Panc1 (cell line): ENCODE measurements at regions not wholly inside any gene's neighbourhood (a gene's known extent, or its start where the extent isn't known, plus 50 kb on each side); places are given as distances from the start of the nearest gene placed in this dataset.

Source experiments
- ATAC-seq: fragments of 200-7000 bp; cut with Tn5 transposase; 2 replicates; pipeline ENCODE4 v1.9.1; 2020; ENCODE audit warnings: mild to moderate bottlenecking, moderate library complexity
- BruUV-seq: library from RNA; stranded (reverse); fragments of 400-500 nt; replicated peaks from 2 replicates; lab custom pipeline; 2021; lab: Mats Ljungman, UMichigan
- CTCF ChIA-PET: fragments of 300-600 bp; sonication (Branson Sonifier 250); formaldehyde crosslinking; loops from one replicate; lab custom pipeline; 2022; ENCODE audit warnings: antibody characterized with exemption; lab: Charles Lee
- POLR2A ChIA-PET: fragments of 300-600 bp; sonication (Branson Sonifier 250); formaldehyde crosslinking; loops from one replicate; lab custom pipeline; 2022; ENCODE audit warnings: antibody characterized with exemption; lab: Charles Lee
- DNase-seq: peaks from one replicate; pipeline ENCODE4 v3.0.0-alpha.2; 2010; ENCODE audit warnings: low read depth, low spot score
- H3K27ac ChIP-seq: 2 replicates; pipeline ENCODE4 v1.5.1; 2011; ENCODE audit warnings: mild to moderate bottlenecking, low read length, inconsistent platforms
- H3K27me3 ChIP-seq: fragments of 200-500 bp; sonication (Bioruptor generic); 2 replicates; pipeline ENCODE4 v1.6.0; 2014; ENCODE audit warnings: low read length, inconsistent platforms; ENCODE audit not compliant: control insufficient read depth, insufficient read depth
- H3K36me3 ChIP-seq: fragments of 200-500 bp; sonication (Bioruptor generic); 2 replicates; pipeline ENCODE4 v1.5.1; 2014; ENCODE audit warnings: inconsistent platforms, mild to moderate bottlenecking, low read length, moderate library complexity; ENCODE audit not compliant: control insufficient read depth, insufficient read depth
- H3K4me1 ChIP-seq: 2 replicates; pipeline ENCODE4 v1.5.1; 2011; ENCODE audit warnings: inconsistent platforms, mild to moderate bottlenecking, low read length, moderate library complexity; ENCODE audit not compliant: control insufficient read depth, insufficient read depth
- H3K4me3 ChIP-seq, 2 experiments: 2 replicates each; pipeline ENCODE4 v1.5.1; 2011 to 2012; ENCODE audit warnings: low read depth in 2 of 2, low read length in 2 of 2, mild to moderate bottlenecking in 2 of 2, inconsistent platforms in 1 of 2, moderate library complexity in 1 of 2
- H3K9me3 ChIP-seq: fragments of 200-500 bp; sonication (Bioruptor generic); 2 replicates; pipeline ENCODE4 v1.5.1; 2014; ENCODE audit warnings: low read depth, mild to moderate bottlenecking, inconsistent platforms, low read length, moderate library complexity; ENCODE audit not compliant: control insufficient read depth, insufficient read depth
- CTCF ChIP-seq: fragments of 450-650 bp; IDR thresholded peaks from 2 replicates; pipeline ENCODE4 v1.5.1; 2017; ENCODE audit warnings: mild to moderate bottlenecking
- POLR2AphosphoS5 ChIP-seq: IDR thresholded peaks from 2 replicates; pipeline ENCODE4 v1.6.1; 2012; ENCODE audit warnings: mild to moderate bottlenecking, low read depth, low read length, moderate library complexity
- SIN3A ChIP-seq: IDR thresholded peaks from 2 replicates; pipeline ENCODE4 v1.6.1; 2012; ENCODE audit warnings: low read depth, mild to moderate bottlenecking, low read length, moderate library complexity, borderline replicate concordance; ENCODE audit not compliant: insufficient read depth
- TCF7L2 ChIP-seq: IDR thresholded peaks from 2 replicates; pipeline ENCODE4 v1.6.1; 2011; ENCODE audit warnings: mild to moderate bottlenecking, low read depth, low read length, inconsistent platforms
- in situ Hi-C: cut with HindIII; loops from 2 replicates; pipeline ENCODE4 v1.10.0; 2016; ENCODE audit warnings: low sequenced_read_pairs, low pct_unique_long_range_greater_than_20kb
- intact Hi-C: fragments of 100-400 bp; cut with micrococcal nuclease; formaldehyde crosslinking; loops from one replicate; pipeline ENCODE4 v1.10.0; 2022; ENCODE audit not compliant: unreplicated experiment
- TF ChIP-seq, protein P1 (sequence below), 2 experiments: IDR thresholded peaks; 2 replicates each; pipeline ENCODE4 v1.6.1; 2011 to 2012; ENCODE audit warnings: low read depth in 2 of 2, control low read depth in 1 of 2, low read length in 1 of 2, mild to moderate bottlenecking in 1 of 2, moderate library complexity in 1 of 2; ENCODE audit not compliant: insufficient read depth in 1 of 2

DNA sequence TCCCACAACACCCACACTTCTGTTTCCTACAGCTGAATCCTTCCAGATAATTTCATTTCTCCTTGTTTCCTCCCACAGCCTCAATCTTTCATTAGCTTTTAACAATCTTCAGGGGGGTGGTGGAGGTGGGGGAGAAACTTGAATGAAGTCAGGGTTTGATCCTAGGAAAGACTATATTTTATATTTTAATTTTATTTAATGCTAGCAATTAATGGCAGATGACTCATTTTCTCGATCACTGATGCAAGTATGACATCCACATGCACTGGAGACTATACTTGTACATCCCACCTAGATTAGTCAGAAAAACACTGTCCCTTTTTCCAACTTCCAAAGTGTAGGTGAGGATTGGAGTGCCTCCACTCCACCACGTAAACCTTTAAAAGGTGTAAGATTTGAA, 1181.3 kb upstream of the AUTS2 start:
- BruUV-seq = no TSS peak
- ATAC-seq (no peak), DNase-seq (no peak)
- Histone ChIP-seq H3K4me3 (no peak overlapping the region), H3K27me3 (no peaks in the 10 kb centered on the region), H3K4me1 (no peaks in the 10 kb centered on the region), H3K9me3 (no peaks in the 10 kb centered on the region), H3K36me3 (no peaks in the 10 kb centered on the region), H3K27ac (no peak overlapping the region)
- in situ Hi-C loops = no loop called here
- POLR2A ChIA-PET = interaction anchor here (0.7 kb wide), 1 partner anchor 1606 kb away, joined by 3 read pairs; no protein-coding TSS in a partner anchor
- no peak for TF ChIP-seq TCF7L2
- CTCF ChIA-PET = no interaction called here
- intact Hi-C loops = no loop called here

DNA sequence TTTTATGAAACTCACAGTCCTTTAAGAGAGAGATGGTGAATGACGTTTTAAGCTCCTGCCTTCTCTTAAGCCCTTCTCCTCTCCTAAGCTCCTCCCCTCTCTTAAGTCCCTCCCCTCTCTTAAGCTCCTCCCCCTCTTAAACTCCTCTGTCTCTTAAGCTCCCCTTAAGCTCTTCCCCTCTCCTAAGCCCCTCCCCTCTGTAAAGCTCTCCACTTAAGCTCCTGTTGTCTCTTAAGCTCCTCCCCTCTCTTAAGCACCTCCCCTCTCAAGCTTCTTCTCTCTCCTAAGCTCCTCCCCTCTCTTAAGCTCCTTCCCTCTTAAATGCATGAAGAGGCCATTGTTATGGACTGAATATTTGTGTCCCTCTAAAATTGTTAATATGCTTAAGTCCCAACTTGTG, 1180.6 kb upstream of the AUTS2 start:
- no peak for ATAC-seq

More for the DNA sequence above, 1180.6 kb upstream of the AUTS2 start:
- Histone ChIP-seq H3K4me3 (no peak overlapping the region), H3K27ac (no peak overlapping the region), H3K27me3 (no peaks in the 10 kb centered on the region), H3K36me3 (no peaks in the 10 kb centered on the region), H3K9me3 (no peaks in the 10 kb centered on the region), H3K4me1 (no peaks in the 10 kb centered on the region)
- CTCF ChIA-PET = no interaction called here
- no TSS peak for BruUV-seq
- in situ Hi-C loops = no loop called here
- DNase-seq = no peak
- POLR2A ChIA-PET = no interaction called here
- TF ChIP-seq, protein P1, sequence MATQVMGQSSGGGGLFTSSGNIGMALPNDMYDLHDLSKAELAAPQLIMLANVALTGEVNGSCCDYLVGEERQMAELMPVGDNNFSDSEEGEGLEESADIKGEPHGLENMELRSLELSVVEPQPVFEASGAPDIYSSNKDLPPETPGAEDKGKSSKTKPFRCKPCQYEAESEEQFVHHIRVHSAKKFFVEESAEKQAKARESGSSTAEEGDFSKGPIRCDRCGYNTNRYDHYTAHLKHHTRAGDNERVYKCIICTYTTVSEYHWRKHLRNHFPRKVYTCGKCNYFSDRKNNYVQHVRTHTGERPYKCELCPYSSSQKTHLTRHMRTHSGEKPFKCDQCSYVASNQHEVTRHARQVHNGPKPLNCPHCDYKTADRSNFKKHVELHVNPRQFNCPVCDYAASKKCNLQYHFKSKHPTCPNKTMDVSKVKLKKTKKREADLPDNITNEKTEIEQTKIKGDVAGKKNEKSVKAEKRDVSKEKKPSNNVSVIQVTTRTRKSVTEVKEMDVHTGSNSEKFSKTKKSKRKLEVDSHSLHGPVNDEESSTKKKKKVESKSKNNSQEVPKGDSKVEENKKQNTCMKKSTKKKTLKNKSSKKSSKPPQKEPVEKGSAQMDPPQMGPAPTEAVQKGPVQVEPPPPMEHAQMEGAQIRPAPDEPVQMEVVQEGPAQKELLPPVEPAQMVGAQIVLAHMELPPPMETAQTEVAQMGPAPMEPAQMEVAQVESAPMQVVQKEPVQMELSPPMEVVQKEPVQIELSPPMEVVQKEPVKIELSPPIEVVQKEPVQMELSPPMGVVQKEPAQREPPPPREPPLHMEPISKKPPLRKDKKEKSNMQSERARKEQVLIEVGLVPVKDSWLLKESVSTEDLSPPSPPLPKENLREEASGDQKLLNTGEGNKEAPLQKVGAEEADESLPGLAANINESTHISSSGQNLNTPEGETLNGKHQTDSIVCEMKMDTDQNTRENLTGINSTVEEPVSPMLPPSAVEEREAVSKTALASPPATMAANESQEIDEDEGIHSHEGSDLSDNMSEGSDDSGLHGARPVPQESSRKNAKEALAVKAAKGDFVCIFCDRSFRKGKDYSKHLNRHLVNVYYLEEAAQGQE (IDR thresholded peaks at IDR 0.05; ENCODE audit: insufficient read depth in 1 of 2, low read depth in 2 of 2, low read length in 1 of 2) = no peak
- TF ChIP-seq TCF7L2 (no peak), SIN3A (no peak), POLR2AphosphoS5 (no peak), CTCF (no peak)
- intact Hi-C loops = no loop called here
